ENCODE measurements at regions not wholly inside any gene's neighbourhood (a gene's known extent, or its start where the extent isn't known, plus 50 kb on each side); places are given as distances from the start of the nearest gene placed in this dataset.

DNA sequence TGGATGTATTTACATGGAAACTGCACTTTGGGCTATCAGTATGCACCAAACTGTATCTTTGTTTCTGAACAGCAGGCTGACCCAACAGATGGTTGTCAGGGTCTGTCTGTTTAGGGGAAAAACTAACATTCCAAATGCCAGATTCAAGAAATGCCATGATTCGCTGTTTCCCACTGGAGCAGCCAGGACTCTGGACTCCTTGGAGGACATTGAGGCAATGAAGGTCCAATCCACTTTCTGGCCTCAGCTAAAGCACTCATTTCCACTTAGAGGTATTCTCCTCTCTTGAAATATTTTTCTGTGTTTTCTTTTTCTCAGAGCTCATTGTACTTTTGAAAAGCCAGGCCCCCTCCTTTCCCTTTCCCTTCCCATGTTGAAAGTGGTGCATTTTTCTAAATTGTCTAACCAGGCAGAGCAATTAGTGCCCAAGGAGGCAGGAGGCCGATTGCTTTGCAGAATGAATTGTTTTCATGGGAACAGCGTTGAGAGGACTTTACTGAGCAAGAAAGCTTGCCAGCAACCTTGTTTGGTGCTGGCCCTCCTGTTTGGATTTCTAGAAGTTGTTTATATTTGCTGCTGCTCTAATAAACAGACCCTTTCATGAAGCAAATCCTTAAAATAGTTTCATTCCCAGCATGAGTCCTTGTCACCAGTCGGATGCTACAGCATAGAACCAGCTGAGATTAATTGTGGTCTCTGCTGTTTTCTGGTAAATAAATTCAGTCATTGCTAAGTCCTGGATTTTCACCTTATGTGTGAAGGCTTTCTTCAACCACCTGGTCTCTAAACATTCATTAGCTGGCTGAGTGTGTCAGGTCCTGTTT is 132.8 kb upstream of the TAF11L2 start:
- Histone ChIP-seq H3K9me3 (no peaks in the 10 kb centered on the region), H3K27me3 (peaks cover 6% of the 10 kb centered on the region), H3K4me1 (no peaks in the 10 kb centered on the region), H3K36me3 (no peaks in the 10 kb centered on the region), H3K27ac (no peak overlapping the region), H3K4me3 (no peak overlapping the region)
- no peak for ATAC-seq
- TF ChIP-seq POLR2A (IDR thresholded peaks at IDR 0.05) (no peak), POLR2AphosphoS5 (IDR thresholded peaks at IDR 0.05) (no peak)
- TF ChIP-seq, protein P1, sequence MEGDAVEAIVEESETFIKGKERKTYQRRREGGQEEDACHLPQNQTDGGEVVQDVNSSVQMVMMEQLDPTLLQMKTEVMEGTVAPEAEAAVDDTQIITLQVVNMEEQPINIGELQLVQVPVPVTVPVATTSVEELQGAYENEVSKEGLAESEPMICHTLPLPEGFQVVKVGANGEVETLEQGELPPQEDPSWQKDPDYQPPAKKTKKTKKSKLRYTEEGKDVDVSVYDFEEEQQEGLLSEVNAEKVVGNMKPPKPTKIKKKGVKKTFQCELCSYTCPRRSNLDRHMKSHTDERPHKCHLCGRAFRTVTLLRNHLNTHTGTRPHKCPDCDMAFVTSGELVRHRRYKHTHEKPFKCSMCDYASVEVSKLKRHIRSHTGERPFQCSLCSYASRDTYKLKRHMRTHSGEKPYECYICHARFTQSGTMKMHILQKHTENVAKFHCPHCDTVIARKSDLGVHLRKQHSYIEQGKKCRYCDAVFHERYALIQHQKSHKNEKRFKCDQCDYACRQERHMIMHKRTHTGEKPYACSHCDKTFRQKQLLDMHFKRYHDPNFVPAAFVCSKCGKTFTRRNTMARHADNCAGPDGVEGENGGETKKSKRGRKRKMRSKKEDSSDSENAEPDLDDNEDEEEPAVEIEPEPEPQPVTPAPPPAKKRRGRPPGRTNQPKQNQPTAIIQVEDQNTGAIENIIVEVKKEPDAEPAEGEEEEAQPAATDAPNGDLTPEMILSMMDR (IDR thresholded peaks at IDR 0.05), result no peak
- 24 to 53% methylated on average over 2 to 4 of the region's 4 CpGs for WGBS, 2 donors (ENCODE audit: low coverage in 1 of 2)

DNA sequence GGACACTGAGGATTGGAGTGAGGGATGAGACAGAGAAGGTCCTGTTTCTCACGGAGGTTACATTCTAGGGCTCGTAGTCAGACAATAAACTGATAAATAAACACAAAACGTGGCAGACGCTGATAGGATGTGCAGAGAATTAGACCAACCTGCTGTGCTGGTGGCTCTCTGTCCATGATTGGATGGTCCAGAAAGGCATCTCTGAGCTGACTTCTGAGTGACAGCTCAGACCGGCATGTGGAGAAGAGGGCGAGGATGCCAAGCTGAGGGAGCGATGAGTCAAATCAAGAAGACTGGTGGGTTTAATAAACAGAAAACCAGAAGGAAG is 132.3 kb upstream of the TAF11L2 start:
- no peak overlapping the region for H3K4me3 ChIP-seq
- peaks cover 6% of the 10 kb centered on the region for H3K27me3 ChIP-seq
- WGBS, 2 donors (ENCODE audit: low coverage in 1 of 2), result 16 to 59% methylated on average over 4 to 7 of the region's 7 CpGs
- no peaks in the 10 kb centered on the region for H3K9me3 ChIP-seq
- ATAC-seq, result no peak
- H3K27ac ChIP-seq, result no peak overlapping the region
- H3K36me3 ChIP-seq, result no peaks in the 10 kb centered on the region
- TF ChIP-seq POLR2A (IDR thresholded peaks at IDR 0.05), result no peak
- no peak for TF ChIP-seq POLR2AphosphoS5 (IDR thresholded peaks at IDR 0.05)
- TF ChIP-seq, protein P1 (IDR thresholded peaks at IDR 0.05), result no peak
- no peak for TF ChIP-seq EP300 (IDR thresholded peaks at IDR 0.05)
- H3K4me1 ChIP-seq, result no peaks in the 10 kb centered on the region

DNA sequence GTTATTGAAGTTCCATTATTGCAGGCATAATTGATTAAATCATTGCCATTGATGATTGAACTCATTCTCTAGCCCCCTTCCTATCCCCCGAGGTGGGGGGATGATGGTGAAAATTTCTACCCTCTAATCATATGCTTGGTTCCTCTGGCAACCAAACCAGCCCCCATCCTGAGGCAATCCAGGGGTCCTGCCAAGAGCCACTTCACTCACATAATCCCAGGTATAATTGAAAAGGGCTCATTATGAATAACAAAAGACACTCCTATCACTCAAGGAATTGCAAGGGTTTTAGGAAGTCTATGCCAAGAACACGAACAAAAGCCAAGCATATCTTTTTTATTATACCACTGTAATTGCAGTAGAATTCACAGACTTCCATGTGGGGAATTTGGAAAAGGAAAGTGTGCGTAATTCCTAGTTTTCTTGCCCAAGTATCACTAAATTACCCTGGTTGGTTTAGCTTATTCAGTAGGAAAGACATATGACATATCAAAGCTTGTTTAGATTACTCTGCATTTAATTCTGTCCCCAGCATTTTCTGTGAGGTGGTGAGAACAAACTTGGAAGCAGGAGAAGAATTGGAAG is 130.7 kb upstream of the TAF11L2 start:
- Histone ChIP-seq H3K9me3 (no peaks in the 10 kb centered on the region), H3K4me1 (no peaks in the 10 kb centered on the region), H3K36me3 (no peaks in the 10 kb centered on the region), H3K4me3 (no peak overlapping the region), H3K27ac (no peak overlapping the region), H3K27me3 (peaks cover 6% of the 10 kb centered on the region)
- no peak for ATAC-seq
- WGBS, 2 donors (ENCODE audit: low coverage in 1 of 2), result 73 to 74% methylated on average over 3 of the region's 3 CpGs
- TF ChIP-seq EP300 (IDR thresholded peaks at IDR 0.05) (no peak), POLR2AphosphoS5 (IDR thresholded peaks at IDR 0.05) (no peak), POLR2A (IDR thresholded peaks at IDR 0.05) (no peak)
- TF ChIP-seq, protein P1 (IDR thresholded peaks at IDR 0.05), result no peak

DNA sequence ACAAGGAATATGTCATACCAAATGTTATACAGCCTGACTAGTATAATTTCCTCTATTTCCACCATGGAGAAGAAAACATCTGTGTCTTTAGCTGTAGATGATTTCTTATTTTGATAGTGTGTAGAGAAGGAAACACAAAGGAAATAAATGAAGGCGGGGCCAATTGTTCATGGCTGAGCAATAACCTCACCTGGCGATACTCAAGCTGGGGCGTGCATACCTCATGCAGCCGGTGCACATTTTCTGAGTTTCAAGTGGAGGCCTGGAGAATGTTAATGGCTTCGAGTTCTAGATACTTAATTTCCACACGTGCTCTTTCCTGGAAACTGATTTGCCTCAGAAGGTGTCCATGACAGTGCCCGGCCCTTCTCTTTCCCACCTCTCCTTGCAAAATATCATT is 127.4 kb upstream of the TAF11L2 start:
- H3K27ac ChIP-seq, result no peak overlapping the region
- WGBS, 2 donors (ENCODE audit: low coverage in 1 of 2), result 89% methylated on average over 4 to 7 of the region's 7 CpGs
- no peak for ATAC-seq

More for the DNA sequence above, 127.4 kb upstream of the TAF11L2 start:
- H3K4me1 ChIP-seq, result no peaks in the 10 kb centered on the region
- peaks cover 6% of the 10 kb centered on the region for H3K27me3 ChIP-seq
- TF ChIP-seq, protein P1 (IDR thresholded peaks at IDR 0.05), result no peak
- TF ChIP-seq POLR2AphosphoS5 (IDR thresholded peaks at IDR 0.05) (no peak), EP300 (IDR thresholded peaks at IDR 0.05) (no peak), POLR2A (IDR thresholded peaks at IDR 0.05) (no peak)
- no peaks in the 10 kb centered on the region for H3K36me3 ChIP-seq
- H3K4me3 ChIP-seq, result no peak overlapping the region
- H3K9me3 ChIP-seq, result no peaks in the 10 kb centered on the region
